HAP-1 (cell line): ENCODE measurements at regions not wholly inside any gene's neighbourhood (a gene's known extent, or its start where the extent isn't known, plus 50 kb on each side); places are given as distances from the start of the nearest gene placed in this dataset.

Source experiments
- DNase-seq, 2 experiments: peaks; one replicate each; pipeline ENCODE4 v3.0.0-alpha.2; 2016 to 2020; ENCODE audit warnings: low spot score in 2 of 2
- H3K27me3 ChIP-seq: fragments of 250-450 bp; sonication (Bioruptor Pico); 2 replicates; pipeline ENCODE4 v1.5.1; 2020; ENCODE audit warnings: low read depth, mild to moderate bottlenecking, moderate library complexity
- H3K36me3 ChIP-seq: fragments of 250-450 bp; sonication (Bioruptor Pico); replicated peaks from 2 replicates; pipeline ENCODE4 v1.5.1; 2020; ENCODE audit warnings: mild to moderate bottlenecking
- H3K4me1 ChIP-seq: fragments of 250-450 bp; sonication (Bioruptor Pico); 2 replicates; pipeline ENCODE4 v1.5.1; 2020; ENCODE audit warnings: mild to moderate bottlenecking
- H3K4me3 ChIP-seq: fragments of 250-450 bp; sonication (Bioruptor Pico); 2 replicates; pipeline ENCODE4 v1.5.1; 2020; ENCODE audit warnings: mild to moderate bottlenecking, moderate library complexity
- H3K9me3 ChIP-seq: fragments of 250-450 bp; sonication (Bioruptor Pico); 2 replicates; pipeline ENCODE4 v1.5.1; 2020; ENCODE audit warnings: mild to moderate bottlenecking, moderate library complexity
- in situ Hi-C: fragments of 300-500 bp; cut with MboI; formaldehyde crosslinking; loops from 3 replicates; pipeline ENCODE4 v1.14.3; 2020; ENCODE audit warnings: low sequenced_read_pairs, inconsistent platforms, mixed read lengths

GRCh38 chr2:217220228-217221013 lies 360.6 kb upstream of the TNP1 start:
- DNase-seq: no peak
- Histone ChIP-seq H3K27me3 (no peaks in the 10 kb centered on the region), H3K36me3 (no peaks in the 10 kb centered on the region), H3K4me3 (no peak overlapping the region), H3K4me1 (0 out of 2 replicates have a peak, but pooled peaks cover 2% of the 10 kb centered on the region), H3K9me3 (no peaks in the 10 kb centered on the region)
- in situ Hi-C loops: no loop called here

- H3K4me3 ChIP-seq: no peak overlapping the region
- H3K27me3 ChIP-seq: no peaks in the 10 kb centered on the region
- H3K36me3 ChIP-seq: no peaks in the 10 kb centered on the region
- H3K9me3 ChIP-seq: no peaks in the 10 kb centered on the region
- H3K4me1 ChIP-seq: 0 out of 2 replicates have a peak, but pooled peaks cover 2% of the 10 kb centered on the region
- in situ Hi-C loops: no loop called here
- DNase-seq: no peak
These were observed 359.3 kb upstream of the TNP1 start for GRCh38 chr2:217219164-217219520.

- in situ Hi-C loops: no loop called here
- Histone ChIP-seq H3K27me3 (no peaks in the 10 kb centered on the region), H3K4me1 (0 out of 2 replicates have a peak, but pooled peaks cover 2% of the 10 kb centered on the region), H3K4me3 (no peak overlapping the region), H3K36me3 (no peaks in the 10 kb centered on the region), H3K9me3 (no peaks in the 10 kb centered on the region)
- no peak for DNase-seq
These were observed 358.7 kb upstream of the TNP1 start for GRCh38 chr2:217218269-217219163.

GRCh38 chr2:217216982-217217381 lies 357.1 kb upstream of the TNP1 start:
- H3K9me3 ChIP-seq: no peaks in the 10 kb centered on the region
- H3K36me3 ChIP-seq: no peaks in the 10 kb centered on the region
- in situ Hi-C loops: no loop called here
- no peak for DNase-seq
- no peak overlapping the region for H3K4me3 ChIP-seq
- H3K27me3 ChIP-seq: no peaks in the 10 kb centered on the region
- H3K4me1 ChIP-seq: no peaks in the 10 kb centered on the region

DNA sequence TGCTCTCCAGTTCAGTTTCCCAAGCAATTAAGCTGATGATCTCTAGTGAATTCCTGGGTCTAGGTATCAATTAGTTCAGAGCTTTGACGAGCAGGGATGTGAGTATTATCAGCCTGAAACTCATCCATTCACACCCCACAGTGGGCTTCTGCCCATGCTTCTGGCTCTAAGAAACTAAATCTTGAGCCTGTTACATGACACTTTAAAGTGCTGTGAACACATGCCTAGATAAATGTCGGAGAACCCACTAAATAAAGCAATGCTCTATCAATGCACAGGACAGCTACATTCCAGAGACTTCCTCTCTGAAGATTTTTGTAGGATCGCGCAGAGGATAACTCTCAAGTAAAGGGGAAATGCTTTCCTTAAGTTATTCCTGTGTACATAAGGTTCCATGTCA lies 356.5 kb upstream of the TNP1 start:
- H3K9me3 ChIP-seq: no peaks in the 10 kb centered on the region; the same call in 1 of the 2 replicates
- no peak for DNase-seq
- H3K36me3 ChIP-seq: no peaks in the 10 kb centered on the region
- in situ Hi-C loops: no loop called here
- no peak overlapping the region for H3K4me3 ChIP-seq
- no peaks in the 10 kb centered on the region for H3K27me3 ChIP-seq
- H3K4me1 ChIP-seq: no peaks in the 10 kb centered on the region

GRCh38 chr2:217215877-217216276 lies 356.0 kb upstream of the TNP1 start:
- Histone ChIP-seq H3K27me3 (no peaks in the 10 kb centered on the region), H3K36me3 (no peaks in the 10 kb centered on the region), H3K4me1 (no peaks in the 10 kb centered on the region), H3K4me3 (no peak overlapping the region), H3K9me3 (no peaks in the 10 kb centered on the region; the same call in none of the 2 replicates)
- no peak for DNase-seq
- in situ Hi-C loops: no loop called here

DNA sequence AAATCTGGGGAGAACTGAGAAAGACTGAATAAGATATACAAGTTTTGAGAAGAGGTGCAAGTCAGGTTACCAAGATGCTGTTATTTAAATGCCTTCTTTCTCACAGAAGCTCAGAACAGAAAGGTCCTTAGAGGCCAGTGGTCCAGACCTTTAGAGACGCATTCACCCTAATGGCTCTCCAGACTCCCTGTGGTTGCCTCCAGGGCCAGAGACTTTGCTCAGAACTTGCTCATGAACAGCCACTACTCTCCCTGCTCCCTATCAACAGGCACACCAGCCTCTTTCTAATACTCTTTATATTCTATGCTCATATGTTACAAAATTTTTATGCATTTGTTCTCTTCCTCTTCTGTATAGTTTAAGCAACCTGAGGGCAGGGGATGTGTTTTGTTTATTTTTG lies 349.0 kb upstream of the TNP1 start:
- in situ Hi-C loops: no loop called here
- no peaks in the 10 kb centered on the region; the same call in none of the 2 replicates for H3K9me3 ChIP-seq
- no peak overlapping the region for H3K4me3 ChIP-seq
- no peaks in the 10 kb centered on the region for H3K27me3 ChIP-seq
- no peak for DNase-seq
- H3K36me3 ChIP-seq: no peaks in the 10 kb centered on the region
- H3K4me1 ChIP-seq: peaks cover 24% of the 10 kb centered on the region

DNA sequence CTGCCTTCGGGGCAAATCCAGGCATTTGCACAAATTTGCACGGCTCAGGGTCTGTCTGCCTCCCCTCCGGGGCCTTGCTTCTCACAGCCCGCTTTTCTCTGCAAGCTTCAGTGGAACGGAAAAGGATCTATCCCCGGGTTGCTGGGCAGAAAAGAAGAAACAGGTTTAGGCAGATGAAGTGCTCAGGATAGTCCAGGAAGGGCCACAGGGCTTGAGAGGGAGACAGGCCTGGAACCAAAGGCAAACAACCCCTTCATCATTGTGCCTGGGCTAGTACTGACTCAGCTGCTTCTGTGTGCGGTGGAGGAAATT lies 347.8 kb upstream of the TNP1 start:
- H3K36me3 ChIP-seq: no peaks in the 10 kb centered on the region
- H3K9me3 ChIP-seq: no peaks in the 10 kb centered on the region; the same call in none of the 2 replicates
- in situ Hi-C loops: no loop called here
- no peak overlapping the region for H3K4me3 ChIP-seq
- H3K4me1 ChIP-seq: peaks cover 24% of the 10 kb centered on the region
- H3K27me3 ChIP-seq: no peaks in the 10 kb centered on the region
- no peak for DNase-seq

DNA sequence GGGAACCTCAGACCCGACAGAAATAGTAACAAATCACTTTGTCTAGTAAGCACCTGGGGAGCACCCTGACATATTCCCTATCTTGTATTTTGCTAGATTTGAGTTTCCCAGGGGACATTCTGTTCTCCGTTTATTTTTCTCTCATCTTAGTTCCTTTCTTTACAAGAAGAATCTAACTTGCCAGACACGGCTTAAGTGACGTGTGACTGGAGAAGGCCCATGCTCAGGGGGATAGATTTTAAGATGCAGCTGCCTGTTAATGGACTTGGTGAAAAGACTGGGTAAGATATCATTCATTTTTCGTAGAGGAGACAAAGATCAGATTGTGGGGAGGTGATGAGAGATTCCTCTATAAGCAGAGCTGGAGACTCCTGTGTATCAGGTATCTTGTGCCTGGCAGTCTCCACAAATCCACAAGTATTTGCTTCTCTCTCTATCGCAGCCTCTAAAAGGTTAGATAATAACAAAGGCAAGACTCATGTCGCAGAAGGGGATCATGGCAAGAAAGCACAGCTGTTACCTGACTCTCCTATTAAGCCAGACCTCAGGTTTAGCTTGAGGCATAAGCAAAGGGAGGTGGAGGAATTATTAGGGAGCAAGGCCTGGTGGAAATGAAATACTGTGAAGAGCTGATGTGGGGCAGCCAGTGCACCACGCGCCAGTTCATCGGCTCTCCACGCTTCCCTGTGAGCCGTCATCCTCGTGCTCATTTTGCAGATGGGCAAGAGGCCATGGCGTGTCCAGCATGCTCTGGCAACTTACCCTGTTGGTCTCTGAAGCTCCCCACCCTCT lies 347.2 kb upstream of the TNP1 start:
- H3K36me3 ChIP-seq: no peaks in the 10 kb centered on the region
- H3K9me3 ChIP-seq: no peaks in the 10 kb centered on the region; the same call in none of the 2 replicates
- DNase-seq: no peak
- in situ Hi-C loops: no loop called here
- no peak overlapping the region for H3K4me3 ChIP-seq
- no peaks in the 10 kb centered on the region for H3K27me3 ChIP-seq
- H3K4me1 ChIP-seq: peaks cover 24% of the 10 kb centered on the region

DNA sequence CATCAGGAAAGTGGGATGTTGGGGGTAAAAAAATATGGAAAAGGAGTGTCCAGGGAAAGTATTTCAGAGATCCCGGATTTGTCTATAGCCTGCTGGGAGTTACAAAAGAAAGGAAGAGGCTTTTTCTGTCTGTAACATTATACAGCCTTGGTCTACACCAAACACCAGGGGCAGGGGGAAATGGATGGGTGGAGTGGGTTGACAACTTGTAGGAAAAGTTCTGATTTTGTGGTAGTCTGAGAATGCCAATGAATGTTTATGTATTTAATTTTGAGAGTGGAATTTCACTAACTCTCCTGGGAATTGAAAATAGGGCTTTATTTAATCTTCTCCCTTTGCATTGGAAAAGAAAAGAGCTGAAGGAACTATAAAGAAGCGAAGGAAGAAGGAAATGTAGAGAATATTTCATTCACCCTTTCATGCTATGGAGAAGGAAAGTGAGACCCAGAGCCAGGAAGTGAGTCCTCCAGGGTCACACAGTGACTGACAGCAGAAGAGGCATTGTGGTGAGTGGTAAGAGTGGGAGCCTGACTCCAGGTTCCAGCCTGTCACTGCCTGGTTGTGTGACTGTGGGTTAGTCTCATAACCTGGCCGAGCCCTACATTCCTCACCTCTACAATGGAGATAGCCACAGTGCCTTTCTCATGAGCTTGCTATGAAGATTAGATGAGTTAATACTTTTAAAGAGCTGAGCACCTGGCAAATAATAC lies 346.3 kb upstream of the TNP1 start:
- Histone ChIP-seq H3K27me3 (no peaks in the 10 kb centered on the region), H3K9me3 (no peaks in the 10 kb centered on the region; the same call in 1 of the 2 replicates), H3K4me3 (no peak overlapping the region), H3K36me3 (no peaks in the 10 kb centered on the region), H3K4me1 (peaks cover 24% of the 10 kb centered on the region)
- in situ Hi-C loops: no loop called here
- no peak for DNase-seq

DNA sequence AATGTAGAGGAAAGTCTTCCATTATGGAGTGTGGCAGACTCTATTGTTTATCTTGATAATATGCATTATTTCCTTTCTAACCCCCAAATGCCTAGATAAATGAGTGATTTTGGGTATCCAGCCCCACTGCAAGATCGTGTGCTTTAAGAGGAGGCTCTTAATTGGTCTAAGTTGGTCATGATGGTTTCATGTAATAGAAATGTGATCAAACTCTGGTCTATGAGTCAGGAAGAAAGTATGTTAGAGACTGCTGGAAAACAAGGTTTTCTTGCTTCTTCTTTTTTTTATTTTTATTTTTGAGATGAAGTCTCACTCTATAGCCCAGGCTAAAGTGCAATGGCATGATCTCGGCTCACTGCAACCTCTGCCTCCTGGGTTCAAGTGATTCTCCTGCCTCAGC lies 344.5 kb upstream of the TNP1 start:
- Histone ChIP-seq H3K27me3 (no peaks in the 10 kb centered on the region), H3K36me3 (no peaks in the 10 kb centered on the region), H3K4me3 (no peak overlapping the region), H3K4me1 (peaks cover 20% of the 10 kb centered on the region), H3K9me3 (no peaks in the 10 kb centered on the region)
- no peak for DNase-seq
- in situ Hi-C loops: no loop called here

- H3K27me3 ChIP-seq: no peaks in the 10 kb centered on the region
- H3K36me3 ChIP-seq: no peaks in the 10 kb centered on the region
- no peak for DNase-seq
- H3K9me3 ChIP-seq: no peaks in the 10 kb centered on the region
- peaks cover 19% of the 10 kb centered on the region for H3K4me1 ChIP-seq
- in situ Hi-C loops: no loop called here
- H3K4me3 ChIP-seq: no peak overlapping the region
These were observed 343.2 kb upstream of the TNP1 start for GRCh38 chr2:217203086-217203485.

DNA sequence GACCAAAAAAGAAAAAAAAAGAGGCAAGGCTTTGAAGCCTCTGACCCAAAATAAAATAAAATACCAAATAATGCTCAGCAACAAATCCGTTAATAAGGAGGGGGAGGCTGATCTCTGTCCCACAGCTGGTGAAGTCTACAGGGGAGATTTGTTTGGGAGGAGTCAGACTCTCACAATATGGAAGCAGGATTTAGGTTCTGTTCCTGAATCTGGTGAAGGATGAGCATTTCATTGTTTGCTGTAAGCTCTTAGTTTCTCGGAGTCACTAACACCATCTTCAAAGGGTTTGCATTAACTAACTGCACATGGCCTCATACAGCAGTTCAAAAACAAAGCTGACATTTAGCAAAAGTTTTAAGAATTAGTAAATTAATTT lies 339.4 kb upstream of the TNP1 start:
- peaks cover 9% of the 10 kb centered on the region for H3K4me1 ChIP-seq
- no peaks in the 10 kb centered on the region for H3K27me3 ChIP-seq
- DNase-seq: peak in 1 of 2 experiments; percentile 34
- H3K36me3 ChIP-seq: no peaks in the 10 kb centered on the region
- no peak overlapping the region for H3K4me3 ChIP-seq
- peaks cover 4% of the 10 kb centered on the region; the same call in 1 of the 2 replicates for H3K9me3 ChIP-seq
- in situ Hi-C loops: no loop called here
